ENCODE measurements at regions not wholly inside any gene's neighbourhood (a gene's known extent, or its start where the extent isn't known, plus 50 kb on each side); places are given as distances from the start of the nearest gene placed in this dataset.

- no peak overlapping the region for H3K4me3 ChIP-seq (ENCODE audit: low read length)
- DNase-seq (ENCODE audit: low read depth) = no peak
- no peak for TF ChIP-seq CTCF (IDR thresholded peaks at IDR 0.05; ENCODE audit: insufficient read depth, low read depth, low read length, missing control alignments)
Measured at GRCh38 chr12:92340441-92341064, 194.9 kb upstream of the BTG1 start.

DNA sequence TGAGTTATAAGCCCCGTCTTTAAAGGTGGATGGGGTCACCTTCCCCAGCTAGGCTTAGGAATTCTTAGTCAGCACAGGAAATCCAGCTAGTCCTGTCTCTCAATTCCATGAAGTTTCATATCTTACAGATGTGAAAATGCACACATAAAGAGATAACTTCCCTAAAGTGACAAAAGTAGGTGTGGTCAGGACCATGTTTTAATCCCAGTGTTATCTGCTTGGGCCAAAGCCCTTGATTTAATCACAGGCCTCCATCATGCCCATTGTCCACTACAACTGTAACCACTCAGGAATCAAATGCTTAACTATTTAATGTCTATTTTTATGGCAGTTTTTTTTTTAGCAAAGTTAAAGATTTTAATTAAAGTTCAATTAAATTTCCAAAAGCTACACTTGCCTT lies 194.4 kb upstream of the BTG1 start:
- no peak for TF ChIP-seq CTCF (IDR thresholded peaks at IDR 0.05; ENCODE audit: insufficient read depth, low read depth, low read length, missing control alignments)
- H3K4me3 ChIP-seq (ENCODE audit: low read length) = no peak overlapping the region
- no peak for DNase-seq (ENCODE audit: low read depth)

- no peak overlapping the region for H3K4me3 ChIP-seq (ENCODE audit: low read length)
- no peak for DNase-seq (ENCODE audit: low read depth)
- no peak for TF ChIP-seq CTCF (IDR thresholded peaks at IDR 0.05; ENCODE audit: insufficient read depth, low read depth, low read length, missing control alignments)
Measured at GRCh38 chr12:92339198-92339821, 193.7 kb upstream of the BTG1 start.

- no peak overlapping the region for H3K4me3 ChIP-seq (ENCODE audit: low read length)
- no peak for TF ChIP-seq CTCF (IDR thresholded peaks at IDR 0.05; ENCODE audit: insufficient read depth, low read depth, low read length, missing control alignments)
- no peak for DNase-seq (ENCODE audit: low read depth)
Measured at GRCh38 chr12:92338671-92339070, 193.0 kb upstream of the BTG1 start.

GRCh38 chr12:92338102-92338501 lies 192.5 kb upstream of the BTG1 start:
- H3K4me3 ChIP-seq (ENCODE audit: low read length) = no peak overlapping the region
- DNase-seq (ENCODE audit: low read depth) = no peak
- no peak for TF ChIP-seq CTCF (IDR thresholded peaks at IDR 0.05; ENCODE audit: insufficient read depth, low read depth, low read length, missing control alignments)

- H3K4me3 ChIP-seq (ENCODE audit: low read length) = no peak overlapping the region
- DNase-seq (ENCODE audit: low read depth) = no peak
- TF ChIP-seq CTCF (IDR thresholded peaks at IDR 0.05; ENCODE audit: insufficient read depth, low read depth, low read length, missing control alignments) = no peak
Measured at GRCh38 chr12:92337128-92337527, 191.5 kb upstream of the BTG1 start.

DNA sequence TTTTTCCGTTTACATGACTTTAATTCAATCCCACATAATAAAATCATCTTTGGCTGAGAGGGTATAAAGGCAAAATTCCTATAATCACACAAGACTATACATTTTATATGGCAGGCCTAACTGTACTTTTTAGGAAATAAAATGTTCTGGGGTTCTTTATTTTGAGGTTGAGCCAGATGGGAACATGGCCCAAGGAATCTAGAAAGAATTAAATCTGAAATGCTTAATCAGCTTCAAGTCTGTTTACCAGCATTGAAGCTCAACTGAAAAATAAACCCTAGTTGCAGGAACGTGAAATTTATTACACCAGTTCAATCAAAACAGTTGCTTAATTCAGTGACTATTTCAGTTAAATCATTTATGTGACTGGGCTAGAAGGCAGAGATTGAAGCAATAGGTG lies 191.0 kb upstream of the BTG1 start:
- no peak for TF ChIP-seq CTCF (IDR thresholded peaks at IDR 0.05; ENCODE audit: insufficient read depth, low read depth, low read length, missing control alignments)
- DNase-seq (ENCODE audit: low read depth) = no peak
- no peak overlapping the region for H3K4me3 ChIP-seq (ENCODE audit: low read length)
